ENCODE measurements at regions not wholly inside any gene's neighbourhood (a gene's known extent, or its start where the extent isn't known, plus 50 kb on each side); places are given as distances from the start of the nearest gene placed in this dataset.

- TF ChIP-seq CTCF (IDR thresholded peaks at IDR 0.05) (no peak), POLR2A (IDR thresholded peaks at IDR 0.05) (no peak)
Measured at GRCh38 chr4:126916049-126916625, 716.6 kb upstream of the INTU start.

All from Peyer's patch (tissue), 4 donors.